ENCODE measurements at regions not wholly inside any gene's neighbourhood (a gene's known extent, or its start where the extent isn't known, plus 50 kb on each side); places are given as distances from the start of the nearest gene placed in this dataset.
"Not testable (repeated sequence)": the region's sequence is repeated elsewhere in the genome, so short reads cannot be mapped to it uniquely, and the experiment has no call there.

DNA sequence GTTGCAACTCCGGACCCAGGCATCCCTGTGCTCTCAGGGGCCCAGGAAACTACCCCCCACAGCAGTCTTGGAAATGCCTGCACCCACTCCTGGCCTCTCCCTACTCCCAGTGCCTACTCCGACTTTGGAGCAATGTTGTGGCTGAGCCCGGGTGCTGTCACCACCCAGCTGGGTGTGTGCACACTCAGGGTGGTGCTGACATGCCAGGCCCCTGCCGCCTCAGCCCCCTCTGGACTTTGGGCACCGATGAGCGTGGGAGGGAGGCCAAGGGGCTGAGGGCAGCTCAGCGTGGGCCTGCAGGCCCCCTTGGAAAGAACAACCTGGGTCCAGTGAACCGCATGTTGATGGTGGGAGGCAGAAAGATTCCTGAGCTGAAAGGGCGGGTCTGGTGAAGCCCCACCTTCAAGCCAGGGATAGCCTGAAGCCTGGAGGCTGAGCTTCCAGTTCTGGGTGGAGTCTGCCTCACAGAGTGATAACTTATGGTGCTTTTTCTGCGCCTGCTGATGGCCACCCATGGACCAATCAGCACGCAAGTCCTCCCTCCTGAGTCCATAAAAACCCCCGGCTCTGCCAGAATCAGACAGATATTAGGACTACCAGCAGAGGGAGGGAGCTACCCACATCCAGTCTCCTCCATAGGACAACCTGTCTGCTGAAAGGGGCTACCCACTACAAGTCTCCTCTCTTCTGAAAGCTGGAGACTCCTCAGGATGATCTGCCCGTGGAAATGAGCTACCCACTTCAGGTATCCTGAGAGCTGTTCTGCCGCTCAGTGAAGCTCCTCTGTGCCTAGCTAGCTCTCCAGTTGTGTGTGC lies 380.4 kb upstream of the SORCS1 start:
- DNase-seq, result no peak

DNA sequence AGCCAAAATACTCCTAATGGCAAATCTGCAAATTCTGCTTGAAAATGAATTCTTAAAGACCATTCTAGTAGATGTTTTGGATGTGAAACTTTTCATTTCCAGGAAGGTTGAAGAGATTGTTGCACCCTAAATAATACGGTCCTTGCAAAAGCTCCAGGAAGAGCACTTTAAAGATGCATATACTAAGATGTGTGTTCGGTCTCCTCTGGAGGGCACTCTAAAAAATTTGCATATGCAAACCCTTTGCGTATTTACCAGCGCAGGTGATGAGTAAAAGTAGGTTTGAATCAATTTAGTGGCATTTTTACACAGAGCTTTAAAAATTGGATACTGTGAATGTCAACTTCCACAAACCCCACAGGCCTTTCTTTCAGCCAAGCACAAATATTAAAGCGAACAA lies 378.1 kb upstream of the SORCS1 start:
- DNase-seq, result no peak

DNA sequence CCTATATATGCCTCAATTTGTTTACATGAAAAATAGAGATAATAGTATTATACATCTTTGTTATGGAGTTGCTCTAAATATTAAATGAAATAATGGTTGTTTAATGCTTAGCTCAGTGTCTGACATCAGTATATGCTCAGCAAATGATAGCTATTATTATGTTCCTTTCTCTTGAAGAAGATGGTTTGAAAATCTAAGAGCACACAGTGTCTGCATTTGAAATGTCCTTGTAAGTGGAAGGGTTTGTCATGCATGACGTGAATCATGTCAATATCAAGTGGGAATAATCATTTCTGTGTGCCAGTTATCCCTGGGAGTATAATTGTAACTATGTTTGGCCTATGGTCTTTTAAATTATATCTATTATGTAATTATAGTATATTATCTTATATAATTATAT lies 377.5 kb upstream of the SORCS1 start:
- DNase-seq, result no peak

DNA sequence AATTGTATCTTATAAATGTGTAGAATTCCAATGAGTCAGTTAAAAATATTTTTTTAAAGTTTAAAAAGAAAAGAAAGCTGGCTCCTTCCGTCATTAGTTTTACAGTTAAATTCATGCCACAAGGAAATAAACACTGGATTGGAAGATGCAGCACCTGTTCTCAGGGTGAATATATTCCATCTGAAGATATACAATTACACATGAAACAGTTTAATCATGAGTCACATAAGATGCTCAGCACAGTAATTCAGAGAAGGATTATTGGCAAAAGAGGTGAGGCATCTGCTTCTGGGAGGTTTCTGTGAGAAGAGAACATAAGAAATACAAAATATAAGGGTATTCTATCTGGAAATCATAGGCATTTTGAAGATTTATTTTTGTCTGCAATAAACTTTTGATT lies 376.5 kb upstream of the SORCS1 start:
- no peak for DNase-seq

DNA sequence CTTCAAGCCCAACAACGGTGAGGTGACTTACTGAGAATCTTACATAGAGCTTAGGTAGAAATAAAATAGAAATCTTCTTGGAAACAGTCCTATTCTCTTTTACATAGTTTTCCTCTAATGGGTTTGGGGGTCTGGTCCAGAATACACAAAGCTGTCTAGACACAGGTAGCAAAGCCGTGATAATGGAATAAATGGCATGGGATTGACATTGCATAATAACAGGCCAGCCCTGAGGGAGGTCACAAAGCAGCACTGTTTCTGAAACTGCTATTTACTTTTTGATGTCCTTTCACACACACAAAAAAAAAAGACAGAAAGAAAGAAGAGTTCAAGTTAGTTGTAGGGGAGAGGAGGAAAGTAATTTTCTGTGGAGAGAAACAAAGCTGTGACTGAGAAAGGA lies 364.8 kb upstream of the SORCS1 start:
- no peak for DNase-seq

DNA sequence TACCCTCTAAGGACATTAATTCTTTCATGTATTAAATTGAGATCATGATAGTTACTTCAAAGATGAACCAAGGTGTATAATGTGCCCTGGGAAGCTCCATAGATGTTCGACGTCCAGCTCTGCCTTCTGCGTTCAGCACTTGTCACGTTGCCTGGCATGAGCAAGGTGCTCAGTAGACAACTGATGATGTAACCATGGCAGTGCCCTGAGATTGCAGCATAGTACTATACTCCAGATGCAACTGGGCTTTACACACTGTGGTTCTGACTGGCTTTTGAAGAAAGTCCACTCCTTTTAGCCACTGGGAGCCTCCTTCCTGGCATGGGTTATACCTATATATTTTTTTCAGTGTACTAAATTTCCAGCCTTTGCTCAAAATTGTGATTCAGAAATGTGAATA lies 355.8 kb upstream of the SORCS1 start:
- DNase-seq, result no peak

DNA sequence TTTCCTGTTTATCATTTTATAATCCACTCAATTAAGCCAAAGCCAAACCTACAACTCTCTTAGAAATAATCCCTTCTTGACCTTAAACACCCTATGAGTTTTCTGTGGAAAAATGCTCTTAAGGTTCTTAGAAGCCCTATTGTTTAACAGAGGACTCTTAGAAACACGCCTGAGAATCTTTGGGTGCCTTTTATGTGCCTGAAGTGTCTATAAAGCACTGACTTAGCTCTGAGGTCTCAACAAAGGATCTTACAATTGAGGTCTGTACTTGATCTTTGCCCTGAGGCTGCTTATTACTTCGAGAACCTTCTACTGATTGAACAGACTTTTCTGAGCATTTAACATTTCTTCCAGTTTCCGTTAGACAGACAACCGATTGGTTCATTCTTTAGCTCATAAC lies 353.3 kb upstream of the SORCS1 start:
- DNase-seq, result no peak

DNA sequence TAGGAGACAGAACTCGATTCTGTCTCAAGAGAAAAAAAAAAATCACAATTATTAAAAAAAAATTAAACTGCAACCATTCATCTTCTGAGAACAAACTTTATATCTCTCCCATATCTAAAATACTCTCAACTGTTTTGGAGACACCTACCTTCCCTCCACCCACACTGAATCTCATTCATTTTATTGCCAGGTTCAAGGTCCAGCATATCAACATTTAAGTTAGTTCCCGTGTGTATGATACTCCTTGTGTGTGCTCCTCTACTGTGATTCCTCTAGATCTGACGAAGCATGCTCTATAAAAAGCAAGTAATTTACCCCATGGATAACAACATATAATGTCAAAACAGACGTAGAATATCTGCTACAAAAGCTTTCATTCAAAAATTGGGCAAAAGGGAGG lies 351.8 kb upstream of the SORCS1 start:
- no peak for DNase-seq

DNA sequence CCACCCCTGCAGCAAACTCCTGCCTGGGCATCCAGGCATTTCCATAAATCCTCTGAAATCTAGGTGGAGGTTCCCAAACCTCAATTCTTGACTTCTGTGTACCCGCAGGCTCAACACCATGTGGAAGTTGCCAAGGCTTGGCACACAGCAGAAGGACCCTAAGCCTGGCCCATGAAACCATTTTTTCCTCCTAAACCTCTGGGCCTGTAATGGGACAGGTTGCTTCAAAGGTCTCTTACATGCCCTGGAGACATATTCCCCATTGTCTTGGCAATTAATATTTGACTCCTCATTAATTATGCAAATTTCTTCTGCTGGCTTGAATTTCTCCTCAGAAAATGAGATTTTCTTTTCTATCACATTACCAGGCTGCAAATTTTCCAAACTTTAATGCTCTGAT lies 339.5 kb upstream of the SORCS1 start:
- DNase-seq, result not testable (repeated sequence)

DNA sequence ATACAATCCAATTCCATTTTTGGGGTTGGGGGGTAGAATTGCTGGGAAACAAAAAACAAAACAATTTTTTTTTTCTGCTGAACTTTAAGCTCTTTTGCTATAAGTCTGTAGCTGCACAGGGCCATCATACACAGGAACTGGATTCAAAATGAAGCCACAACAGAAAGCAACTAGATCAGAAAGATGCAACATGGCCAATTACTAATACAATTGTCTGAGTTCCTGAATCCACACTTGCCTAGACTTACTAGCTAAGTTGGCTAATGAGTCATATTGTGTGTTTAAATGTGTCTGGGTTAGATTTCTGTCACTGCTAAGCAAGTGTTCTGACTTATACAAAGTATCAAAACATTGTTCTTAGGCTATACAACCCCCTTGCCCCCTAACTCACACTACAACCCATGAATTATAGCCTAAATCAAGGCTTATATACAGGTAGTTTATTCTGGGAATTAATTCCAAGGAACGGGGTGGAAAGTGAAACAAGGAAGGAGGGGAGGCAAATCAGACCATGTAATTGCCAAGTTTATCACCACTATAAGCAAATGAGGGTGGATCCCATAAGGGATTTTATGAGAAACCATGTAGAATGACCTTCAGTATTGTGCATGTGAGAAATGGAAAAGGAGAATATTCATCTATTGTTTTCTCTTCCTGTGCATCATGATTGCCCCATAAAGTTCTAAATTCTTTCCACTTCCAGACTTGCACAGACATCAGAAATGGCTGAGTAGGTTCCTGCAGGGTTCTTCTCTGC lies 337.9 kb upstream of the SORCS1 start:
- no peak for DNase-seq

DNA sequence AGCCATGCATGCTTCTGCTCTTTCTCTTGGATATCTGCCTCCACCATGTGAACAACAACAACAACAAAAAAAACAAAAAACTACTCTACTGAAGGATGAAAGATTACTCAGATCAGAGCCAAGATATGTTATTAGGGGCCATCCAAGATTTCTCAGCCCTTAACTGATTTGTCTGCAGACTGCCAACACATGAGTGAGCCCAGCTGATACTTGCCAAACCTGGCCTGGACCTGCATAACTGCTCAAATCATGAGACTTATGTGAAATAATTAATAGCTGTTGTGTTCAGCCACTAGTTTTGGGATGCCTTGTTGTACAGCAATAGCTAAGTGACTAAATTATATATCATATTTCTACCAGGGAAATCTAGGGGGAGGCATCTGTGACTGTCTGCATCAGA lies 334.5 kb upstream of the SORCS1 start:
- DNase-seq, result no peak

DNA sequence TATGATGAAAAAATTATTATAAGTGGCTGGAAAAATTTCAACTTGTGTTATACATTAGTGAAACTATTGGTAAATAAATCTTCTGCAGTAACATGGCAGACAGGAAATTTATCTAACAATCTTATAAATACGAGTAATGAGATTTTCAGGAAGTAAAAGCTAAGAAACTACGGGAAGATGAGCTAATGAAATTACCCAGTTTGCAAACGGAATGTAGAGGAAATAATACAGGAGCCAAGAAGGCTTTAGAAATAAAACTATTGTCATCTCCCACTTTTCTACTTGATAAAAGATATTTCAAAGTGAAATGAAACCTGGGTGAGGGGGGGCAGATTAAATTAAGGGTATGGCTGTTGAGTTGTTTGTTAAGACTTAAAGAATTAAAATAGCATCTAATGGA lies 332.5 kb upstream of the SORCS1 start:
- no peak for DNase-seq

DNA sequence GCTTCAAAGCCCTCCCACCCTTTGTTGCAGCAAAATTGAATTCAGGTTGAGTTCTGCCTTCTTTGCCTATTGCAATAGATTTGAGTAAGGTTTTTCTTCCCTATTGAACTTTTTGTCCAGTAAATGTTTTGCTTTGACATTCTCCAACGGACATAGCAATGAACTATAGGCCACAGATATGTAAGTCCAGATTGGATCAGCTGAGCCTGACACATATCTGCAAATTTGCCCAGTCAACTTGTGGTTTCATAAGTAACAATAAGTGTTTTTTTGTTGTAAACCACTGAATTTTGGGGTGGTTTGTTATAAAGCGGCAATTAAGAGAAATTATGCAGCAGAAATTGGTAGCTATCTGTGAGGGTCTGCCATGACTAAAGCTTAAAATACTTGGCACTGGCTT lies 332.1 kb upstream of the SORCS1 start:
- no peak for DNase-seq

DNA sequence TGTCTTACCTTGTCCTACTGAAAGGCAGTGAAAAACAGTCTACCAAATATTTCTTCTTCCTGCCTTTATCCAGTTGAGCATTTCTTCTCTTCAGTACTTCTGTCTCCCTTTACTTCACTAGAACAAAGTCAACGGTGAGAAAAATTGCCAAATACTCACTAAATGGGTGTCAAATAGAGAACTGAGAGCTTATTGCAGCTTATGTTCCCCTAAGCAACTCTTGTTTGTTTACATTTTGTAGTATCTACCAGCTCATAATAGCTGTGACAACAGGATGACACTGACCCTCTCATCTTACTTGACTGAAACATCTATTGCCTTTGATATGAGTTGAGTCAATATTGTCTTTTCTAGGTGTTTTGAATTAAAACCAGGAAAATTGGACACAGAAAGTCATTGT lies 327.9 kb upstream of the SORCS1 start:
- DNase-seq, result no peak

DNA sequence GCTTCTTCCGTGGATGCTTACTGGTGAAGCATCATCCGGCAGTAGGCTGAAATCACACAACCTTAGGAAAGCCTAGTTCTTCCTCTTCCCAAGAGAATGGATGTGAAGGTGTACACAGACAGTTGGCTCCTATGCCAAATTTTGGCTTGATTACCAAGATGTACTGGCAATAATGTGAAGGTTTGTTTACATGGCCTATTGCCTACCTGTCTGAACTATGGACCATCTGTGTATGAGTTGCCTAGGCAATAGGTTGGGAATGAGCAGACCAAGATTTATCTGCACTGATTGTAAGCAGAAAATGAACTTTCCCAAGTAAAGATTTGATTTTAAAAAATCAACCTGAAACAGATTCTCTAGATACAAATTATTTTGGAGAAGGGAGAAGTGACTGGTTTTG lies 325.9 kb upstream of the SORCS1 start:
- DNase-seq, result no peak

DNA sequence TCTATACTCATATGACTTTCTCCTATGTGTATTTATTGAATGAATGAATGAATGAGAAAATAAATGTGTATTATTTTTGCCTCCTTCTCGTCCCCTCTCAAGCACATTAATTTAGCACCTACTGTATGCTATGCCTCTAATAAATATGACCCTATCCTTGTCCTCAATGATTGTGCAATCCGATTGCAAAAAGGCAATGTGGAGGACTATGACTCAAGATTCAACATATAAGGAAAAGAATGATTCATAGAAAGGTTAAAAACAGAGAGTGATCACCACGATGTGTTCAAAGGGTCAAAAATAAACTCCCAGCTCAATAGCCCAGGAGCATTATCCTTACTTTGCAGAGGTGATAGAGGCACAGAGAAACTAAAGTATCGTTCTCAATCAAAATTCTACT lies 322.8 kb upstream of the SORCS1 start:
- no peak for DNase-seq

DNA sequence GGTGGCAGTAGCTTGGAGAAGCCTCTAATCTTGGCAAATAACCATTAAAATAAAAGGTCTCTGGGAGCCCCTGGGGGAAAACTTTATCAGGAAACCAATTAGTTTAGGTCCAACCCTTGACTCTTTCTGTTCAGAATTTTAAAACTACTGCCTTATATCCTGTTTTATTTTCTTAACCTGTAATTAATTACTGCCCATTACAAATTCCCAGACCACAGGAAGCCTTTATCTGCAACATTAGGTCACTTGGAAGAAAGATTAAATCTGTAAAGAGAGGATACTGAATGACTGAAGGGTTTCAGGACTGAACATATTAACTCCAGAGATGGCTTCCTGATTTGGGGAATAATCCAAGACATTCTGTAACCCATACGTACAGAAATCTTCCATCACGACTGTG lies 320.5 kb upstream of the SORCS1 start:
- no peak for DNase-seq

DNA sequence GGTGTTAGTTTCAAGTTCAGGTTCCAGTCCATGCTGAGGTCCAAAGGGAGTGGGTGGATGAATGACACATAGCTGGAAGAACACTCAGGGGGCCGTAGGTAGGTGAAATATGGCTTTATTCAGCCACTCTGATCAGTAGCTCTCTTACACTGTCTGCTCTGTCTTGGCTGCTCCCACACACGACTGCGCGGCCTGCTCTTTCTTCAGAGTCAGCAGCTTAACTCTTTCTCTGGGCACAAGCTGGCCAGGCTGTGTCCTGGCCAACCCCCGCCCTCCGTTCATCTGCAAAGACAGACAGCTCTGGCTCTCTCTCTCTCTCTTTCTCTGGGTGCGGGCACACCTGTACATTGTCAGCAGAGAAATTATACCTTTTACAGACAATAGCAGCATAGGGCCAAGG lies 317.4 kb upstream of the SORCS1 start:
- DNase-seq, result no peak

DNA sequence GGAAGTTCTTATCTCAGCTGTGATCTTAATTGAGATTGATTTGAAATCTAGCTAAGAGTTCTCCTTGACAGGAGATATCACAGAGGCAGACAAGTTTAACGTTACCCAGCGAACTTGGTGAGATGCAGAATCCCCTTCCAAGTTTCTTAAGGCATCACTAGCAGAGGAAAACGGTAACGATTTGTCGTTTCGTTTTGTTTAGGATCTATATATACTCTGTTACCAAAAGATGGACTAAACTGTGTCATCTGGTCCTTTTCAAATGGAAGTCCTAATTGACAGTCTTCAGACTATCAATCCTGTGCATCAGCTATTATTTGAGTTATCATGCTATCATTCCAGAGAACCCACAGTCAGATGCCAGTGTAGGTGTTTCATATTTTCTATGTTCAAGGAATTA lies 316.7 kb upstream of the SORCS1 start:
- no peak for DNase-seq

DNA sequence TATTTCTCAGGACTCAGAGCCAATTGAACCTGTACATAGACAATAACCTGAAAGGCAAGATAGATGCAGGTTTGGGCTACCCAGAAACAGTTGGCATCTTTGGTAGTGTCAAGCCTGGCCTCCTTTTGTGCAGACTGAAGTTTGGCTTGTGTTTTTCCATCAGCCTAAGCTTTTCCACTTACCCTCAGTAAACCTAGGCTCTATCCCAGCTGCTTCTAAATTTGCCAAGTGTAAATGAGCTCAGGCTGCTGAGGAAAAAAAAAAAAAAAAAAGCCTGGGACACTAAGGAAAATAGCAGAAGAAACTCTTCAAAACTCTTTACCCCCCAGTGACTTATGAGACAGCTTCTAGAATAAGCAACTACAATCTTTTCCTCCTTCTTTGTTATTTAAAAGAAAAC lies 316.3 kb upstream of the SORCS1 start:
- no peak for DNase-seq

DNA sequence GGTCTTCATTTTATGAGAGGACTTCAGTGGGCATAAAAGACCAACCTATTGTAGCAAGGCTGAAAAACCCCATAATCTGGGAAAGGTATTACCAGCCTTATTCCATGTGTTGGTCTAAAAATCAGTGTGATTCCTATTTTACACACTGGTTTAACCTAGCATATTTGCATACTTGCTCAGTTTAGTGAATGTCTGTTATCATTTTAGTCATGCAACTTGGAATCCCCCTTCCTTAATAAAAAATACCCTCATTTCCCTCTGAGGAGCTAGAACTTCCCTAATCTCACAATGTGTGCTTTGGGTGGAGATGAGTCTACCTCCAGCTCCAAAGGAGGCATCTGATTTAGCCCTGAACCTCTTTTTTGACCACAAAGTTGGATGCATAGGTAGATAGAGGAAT lies 312.8 kb upstream of the SORCS1 start:
- DNase-seq, result no peak

DNA sequence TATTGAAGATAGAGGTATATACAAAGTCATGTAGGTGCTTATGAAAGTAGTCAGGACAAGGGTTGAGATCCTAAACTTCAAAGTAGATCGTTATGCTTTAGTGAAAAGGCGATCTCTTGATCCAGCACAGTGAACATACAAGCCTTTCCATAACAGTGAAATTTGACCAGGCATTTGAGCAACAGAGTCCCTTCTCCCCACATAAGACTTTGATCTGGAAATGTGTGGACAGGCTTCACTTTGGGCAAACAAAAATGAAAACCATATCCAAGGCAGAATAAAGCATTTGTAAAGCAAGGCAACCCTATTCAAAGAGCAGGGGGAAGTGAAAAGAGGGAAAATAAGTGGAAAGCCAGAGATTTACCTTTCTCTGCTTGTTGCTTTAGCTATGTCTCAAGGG lies 311.9 kb upstream of the SORCS1 start:
- DNase-seq, result no peak

DNA sequence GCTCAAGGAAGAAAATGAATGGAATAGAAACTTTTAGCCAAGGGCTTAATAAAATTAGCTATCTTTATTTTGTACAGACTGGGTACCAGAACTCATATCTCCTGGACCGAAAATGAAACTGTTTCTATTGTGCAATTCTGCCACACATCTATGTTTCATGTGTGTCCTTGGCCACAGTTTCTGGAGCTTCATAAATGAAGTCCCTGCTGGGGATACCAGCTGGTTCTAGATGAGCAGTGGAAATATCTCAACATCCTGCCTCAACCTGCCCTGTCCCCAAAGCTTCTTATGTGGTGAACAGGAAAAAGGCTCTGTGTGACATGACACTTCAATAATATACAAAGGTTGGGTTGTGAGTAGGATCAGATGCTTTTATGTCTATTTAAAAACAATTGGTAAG lies 310.1 kb upstream of the SORCS1 start:
- DNase-seq, result no peak

DNA sequence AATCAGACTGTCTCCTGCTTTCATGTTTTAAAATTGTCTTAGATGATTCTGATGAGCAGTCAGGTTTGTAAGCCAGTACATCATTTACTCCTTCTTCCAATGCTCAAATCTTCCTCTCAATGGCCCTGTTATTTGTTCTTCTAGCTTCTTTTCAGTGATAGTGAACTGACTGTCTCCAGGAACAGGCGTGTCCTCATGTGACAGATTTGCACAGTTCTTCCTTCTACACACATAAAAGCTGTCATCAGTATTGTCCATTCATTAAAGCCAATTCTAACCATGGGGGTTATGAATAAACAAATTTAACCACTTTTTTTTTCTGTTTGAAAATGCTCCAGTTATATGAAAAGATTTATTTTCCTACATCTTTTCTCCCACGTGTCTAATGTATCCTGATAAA lies 308.7 kb upstream of the SORCS1 start:
- no peak for DNase-seq

DNA sequence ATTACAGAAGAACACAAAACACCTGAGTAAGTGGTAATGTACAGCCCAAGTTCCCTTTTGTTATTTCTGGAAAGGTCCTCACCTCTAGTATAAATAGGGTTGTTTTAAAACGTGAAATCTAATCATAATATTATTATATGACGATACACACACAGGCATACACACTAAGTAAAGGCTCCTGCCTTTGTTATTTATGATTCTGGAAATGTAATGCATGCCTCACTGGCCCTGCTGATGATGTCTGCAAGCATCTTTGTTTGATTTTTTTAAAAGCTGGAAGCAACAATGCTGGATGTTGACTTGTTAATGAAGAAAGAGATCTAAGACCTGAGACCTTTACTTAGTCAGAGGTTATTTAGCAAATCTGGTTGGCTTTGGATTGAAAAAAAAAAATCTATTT lies 307.4 kb upstream of the SORCS1 start:
- no peak for DNase-seq

Data from stimulated activated CD8-positive, alpha-beta memory T cell treated with anti-CD3 and anti-CD28 coated beads, Interleukin-4, amount 100 ng/mL, for 48 hours (primary cell).